ENCODE measurements at regions not wholly inside any gene's neighbourhood (a gene's known extent, or its start where the extent isn't known, plus 50 kb on each side); places are given as distances from the start of the nearest gene placed in this dataset.
A peak's percentile ranks its signal among the peaks of the same experiment; 100 is the strongest.
"Not testable (repeated sequence)": the region's sequence is repeated elsewhere in the genome, so short reads cannot be mapped to it uniquely, and the experiment has no call there.

GRCh38 chr13:56187331-56187730 is 953.4 kb upstream of the PRR20A start:
- Histone ChIP-seq H3K36me3 (no peaks in the 10 kb centered on the region), H3K4me3 (no peak overlapping the region), H3K27ac (no peak overlapping the region), H3K27me3 (no peaks in the 10 kb centered on the region), H3K4me1 (no peaks in the 10 kb centered on the region), H3K9me3 (peaks cover 12% of the 10 kb centered on the region)
- WGBS: 100% methylated on average over 4 of the region's 15 CpGs
- TF ChIP-seq POLR2AphosphoS5 (IDR thresholded peaks at IDR 0.05) (no peak), EP300 (IDR thresholded peaks at IDR 0.05) (no peak), POLR2A (IDR thresholded peaks at IDR 0.05) (no peak), CTCF (IDR thresholded peaks at IDR 0.05) (no peak)
- DNase-seq (ENCODE audit: low spot score in 2 of 2): peak in 1 of 2 donors; percentile 38

- H3K9me3 ChIP-seq: peaks cover 11% of the 10 kb centered on the region
- not testable (repeated sequence) for H3K4me1 ChIP-seq; DNase-seq (ENCODE audit: low spot score in 2 of 2); H3K4me3 ChIP-seq; H3K27ac ChIP-seq; H3K36me3 ChIP-seq; H3K27me3 ChIP-seq
- WGBS: 88% methylated on average over 6 of the region's 6 CpGs
Observed at GRCh38 chr13:56188582-56188981, 952.1 kb upstream of the PRR20A start.

- WGBS: 89% methylated on average over 1 of the region's 1 CpG
- no peaks in the 10 kb centered on the region for H3K27me3 ChIP-seq
- no peak overlapping the region for H3K4me3 ChIP-seq
- no peak for DNase-seq (ENCODE audit: low spot score in 2 of 2)
- H3K4me1 ChIP-seq: no peaks in the 10 kb centered on the region
- H3K36me3 ChIP-seq: no peaks in the 10 kb centered on the region
- TF ChIP-seq POLR2AphosphoS5 (IDR thresholded peaks at IDR 0.05): no peak
- no peak for TF ChIP-seq CTCF (IDR thresholded peaks at IDR 0.05)
- no peak for TF ChIP-seq EP300 (IDR thresholded peaks at IDR 0.05)
- no peak for TF ChIP-seq POLR2A (IDR thresholded peaks at IDR 0.05)
- H3K9me3 ChIP-seq: peaks cover 11% of the 10 kb centered on the region
- no peak overlapping the region for H3K27ac ChIP-seq
Observed at GRCh38 chr13:56189439-56189838, 951.3 kb upstream of the PRR20A start.

- H3K36me3 ChIP-seq: no peaks in the 10 kb centered on the region
- H3K4me3 ChIP-seq: no peak overlapping the region
- H3K4me1 ChIP-seq: no peaks in the 10 kb centered on the region
- TF ChIP-seq POLR2AphosphoS5 (IDR thresholded peaks at IDR 0.05) (no peak), EP300 (IDR thresholded peaks at IDR 0.05) (no peak), CTCF (IDR thresholded peaks at IDR 0.05) (no peak), POLR2A (IDR thresholded peaks at IDR 0.05) (no peak)
- no peak for DNase-seq (ENCODE audit: low spot score in 2 of 2)
- H3K27me3 ChIP-seq: no peaks in the 10 kb centered on the region
- 67% methylated on average over 5 of the region's 5 CpGs for WGBS
- no peak overlapping the region for H3K27ac ChIP-seq
- H3K9me3 ChIP-seq: peaks cover 11% of the 10 kb centered on the region
Observed at GRCh38 chr13:56189978-56190377, 950.7 kb upstream of the PRR20A start.

GRCh38 chr13:56198350-56198749 is 942.4 kb upstream of the PRR20A start:
- H3K36me3 ChIP-seq: no peaks in the 10 kb centered on the region
- H3K9me3 ChIP-seq: no peaks in the 10 kb centered on the region
- TF ChIP-seq EP300 (IDR thresholded peaks at IDR 0.05): no peak
- TF ChIP-seq CTCF (IDR thresholded peaks at IDR 0.05): no peak
- no peak for TF ChIP-seq POLR2AphosphoS5 (IDR thresholded peaks at IDR 0.05)
- TF ChIP-seq POLR2A (IDR thresholded peaks at IDR 0.05): no peak
- no peak for DNase-seq (ENCODE audit: low spot score in 2 of 2)
- H3K27ac ChIP-seq: no peak overlapping the region
- H3K4me1 ChIP-seq: no peaks in the 10 kb centered on the region
- H3K27me3 ChIP-seq: no peaks in the 10 kb centered on the region
- no peak overlapping the region for H3K4me3 ChIP-seq
- WGBS: 38% methylated on average over 1 of the region's 1 CpG

GRCh38 chr13:56201834-56202233 is 938.9 kb upstream of the PRR20A start:
- WGBS: 66% methylated on average over 2 of the region's 2 CpGs

More at GRCh38 chr13:56201834-56202233, 938.9 kb upstream of the PRR20A start:
- TF ChIP-seq POLR2A (IDR thresholded peaks at IDR 0.05): no peak
- TF ChIP-seq POLR2AphosphoS5 (IDR thresholded peaks at IDR 0.05): no peak
- no peak for TF ChIP-seq EP300 (IDR thresholded peaks at IDR 0.05)
- TF ChIP-seq CTCF (IDR thresholded peaks at IDR 0.05): no peak
- no peaks in the 10 kb centered on the region for H3K9me3 ChIP-seq
- no peak overlapping the region for H3K27ac ChIP-seq
- DNase-seq (ENCODE audit: low spot score in 2 of 2): no peak
- no peak overlapping the region for H3K4me3 ChIP-seq
- no peaks in the 10 kb centered on the region for H3K4me1 ChIP-seq
- H3K27me3 ChIP-seq: no peaks in the 10 kb centered on the region
- H3K36me3 ChIP-seq: no peaks in the 10 kb centered on the region

All from suprapubic skin (tissue), 4 donors.